ES-I3 (cell line): ENCODE measurements at regions not wholly inside any gene's neighbourhood (a gene's known extent, or its start where the extent isn't known, plus 50 kb on each side); places are given as distances from the start of the nearest gene placed in this dataset.

Experiments
- H3K36me3 ChIP-seq: 2 replicates; pipeline ENCODE4 v1.6.1; 2013; ENCODE audit warnings: mild to moderate bottlenecking, low read length, control low read depth, moderate library complexity; ENCODE audit not compliant: insufficient read depth
- H3K4me1 ChIP-seq: 2 replicates; pipeline ENCODE4 v1.6.1; 2013; ENCODE audit warnings: mild to moderate bottlenecking, control low read depth, low read length; ENCODE audit not compliant: insufficient read depth
- H3K9ac ChIP-seq: 2 replicates; pipeline ENCODE4 v1.6.1; 2013; ENCODE audit warnings: low read depth, mild to moderate bottlenecking, low read length, moderate library complexity
- H3K9me3 ChIP-seq: 2 replicates; pipeline ENCODE4 v1.6.1; 2013; ENCODE audit warnings: mild to moderate bottlenecking, low read length, moderate library complexity; ENCODE audit not compliant: control insufficient read depth, insufficient read depth

DNA sequence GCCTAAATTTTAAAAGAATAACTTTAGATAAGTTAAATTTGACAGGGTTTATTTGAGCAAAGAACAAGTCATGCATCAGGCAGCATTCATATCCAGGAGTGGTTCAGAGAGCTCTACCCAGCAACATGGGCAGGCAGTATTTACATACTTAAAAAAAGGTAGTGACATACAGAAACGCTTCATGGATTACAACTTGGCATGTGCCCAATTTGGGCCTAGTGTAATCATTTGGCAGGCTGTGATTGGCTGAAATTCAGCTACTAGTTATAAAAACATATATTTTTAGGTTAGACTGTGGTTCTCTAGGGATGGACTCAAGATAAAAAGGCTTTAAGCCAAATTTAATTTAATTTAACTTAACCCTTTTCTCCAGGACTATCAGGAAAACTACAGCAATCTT is 374.0 kb upstream of the ADAMTS16 start:
- H3K36me3 ChIP-seq: no peaks in the 10 kb centered on the region
- H3K9ac ChIP-seq: no peak overlapping the region
- H3K4me1 ChIP-seq: no peaks in the 10 kb centered on the region
- no peaks in the 10 kb centered on the region; the same call in 1 of the 2 replicates for H3K9me3 ChIP-seq

DNA sequence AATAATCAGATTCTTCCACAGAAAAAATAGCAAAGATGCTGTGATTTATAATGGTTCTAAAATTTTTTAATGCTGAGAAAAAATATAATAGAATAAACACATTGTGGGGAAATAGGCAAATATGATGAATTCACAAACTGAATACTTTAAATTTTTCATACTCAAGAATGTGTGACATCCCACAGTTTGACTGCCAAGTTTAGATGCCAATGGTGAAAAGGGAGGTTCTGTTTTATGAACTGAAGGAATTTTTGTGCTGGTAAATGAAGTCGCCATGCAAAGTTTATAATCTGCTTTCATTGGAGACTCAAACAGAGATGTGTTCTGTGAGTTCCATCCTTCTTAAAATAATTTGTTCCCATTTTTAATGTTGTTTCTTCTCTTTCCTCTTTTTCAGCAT is 367.5 kb upstream of the ADAMTS16 start:
- Histone ChIP-seq H3K9me3 (no peaks in the 10 kb centered on the region), H3K9ac (no peak overlapping the region), H3K36me3 (no peaks in the 10 kb centered on the region), H3K4me1 (no peaks in the 10 kb centered on the region)

DNA sequence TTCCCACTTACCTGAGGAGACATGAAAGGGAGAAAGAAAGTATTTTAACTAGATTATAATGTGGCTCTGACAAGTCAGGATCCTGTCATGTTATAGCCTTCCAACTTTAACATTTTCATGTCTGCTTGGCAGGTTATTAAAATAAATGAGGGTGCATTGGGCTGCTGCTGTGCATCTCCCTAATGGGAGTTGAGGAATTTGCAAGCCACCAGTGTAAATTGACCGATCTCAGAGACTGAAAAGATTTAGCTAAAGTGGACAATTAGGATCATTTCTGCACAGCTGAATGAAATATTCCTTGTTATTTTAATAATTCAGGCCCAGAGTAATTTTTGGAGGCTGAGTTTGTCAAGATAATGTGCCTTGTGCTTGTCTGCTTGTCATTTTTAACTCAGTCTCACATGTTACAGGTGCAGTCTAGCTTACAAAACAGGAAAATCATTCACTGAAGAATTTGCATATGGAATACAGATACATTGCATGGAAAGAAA is 366.3 kb upstream of the ADAMTS16 start:
- no peaks in the 10 kb centered on the region for H3K36me3 ChIP-seq
- no peaks in the 10 kb centered on the region for H3K4me1 ChIP-seq
- H3K9ac ChIP-seq: no peak overlapping the region
- H3K9me3 ChIP-seq: no peaks in the 10 kb centered on the region

DNA sequence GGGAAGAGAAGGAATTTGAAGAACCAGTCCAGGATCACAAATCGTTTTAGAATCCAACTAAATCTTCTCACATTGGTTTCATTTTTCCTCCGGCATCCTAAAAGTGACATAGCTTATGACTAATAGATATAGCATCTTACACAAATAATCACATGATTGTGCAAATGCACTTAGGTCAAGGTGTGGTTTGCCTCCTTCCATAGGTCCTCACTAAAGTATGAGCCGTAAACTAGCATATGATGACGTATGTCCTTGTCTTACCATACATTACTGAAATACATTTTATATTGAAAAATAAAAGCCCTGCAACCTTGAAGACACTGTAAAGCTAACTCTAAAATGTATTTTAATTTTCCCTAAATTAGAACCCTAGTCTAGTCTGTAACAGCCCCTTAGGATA is 362.7 kb upstream of the ADAMTS16 start:
- Histone ChIP-seq H3K9ac (no peak overlapping the region), H3K36me3 (no peaks in the 10 kb centered on the region), H3K4me1 (no peaks in the 10 kb centered on the region), H3K9me3 (no peaks in the 10 kb centered on the region)

DNA sequence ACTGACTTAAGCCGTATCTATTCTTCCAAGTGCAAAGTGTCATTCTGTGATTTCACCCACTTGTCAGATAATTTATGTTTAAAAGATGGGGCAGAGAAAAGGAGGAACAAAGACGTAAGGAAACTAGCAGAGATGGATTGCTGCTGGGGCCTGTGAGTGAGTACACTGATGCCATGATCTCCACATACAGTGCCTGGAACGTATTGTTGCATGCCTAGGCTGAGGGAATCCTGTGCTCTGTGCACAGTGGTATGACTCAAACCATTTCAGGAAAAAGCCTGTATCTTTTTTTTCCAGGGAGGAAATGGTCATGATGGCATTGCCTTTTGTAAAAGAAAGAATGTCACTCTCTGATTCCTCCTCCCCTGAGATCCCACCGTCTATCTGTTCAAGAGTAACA is 359.5 kb upstream of the ADAMTS16 start:
- no peak overlapping the region for H3K9ac ChIP-seq
- peaks cover 2% of the 10 kb centered on the region; the same call in 1 of the 2 replicates for H3K9me3 ChIP-seq
- no peaks in the 10 kb centered on the region for H3K36me3 ChIP-seq
- no peaks in the 10 kb centered on the region for H3K4me1 ChIP-seq

DNA sequence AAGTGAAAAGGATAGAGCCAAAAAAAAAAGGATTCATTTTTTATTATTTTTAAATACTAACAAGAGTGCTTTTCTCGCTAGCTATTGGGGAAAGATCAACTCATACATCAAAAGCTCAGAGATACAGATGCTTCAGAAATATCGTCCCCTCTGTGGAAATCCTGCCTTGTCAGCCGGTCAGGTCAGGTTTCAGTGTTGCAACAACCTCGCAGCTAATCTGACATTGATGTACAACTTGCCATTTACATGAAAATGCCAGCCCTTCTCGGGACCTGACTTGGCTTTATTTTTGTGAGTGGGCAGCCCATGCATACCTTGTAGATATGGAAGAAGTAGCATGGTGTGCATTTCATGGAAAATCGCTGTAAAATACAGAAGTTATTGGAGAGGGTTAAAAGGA is 358.8 kb upstream of the ADAMTS16 start:
- Histone ChIP-seq H3K4me1 (no peaks in the 10 kb centered on the region), H3K9me3 (peaks cover 5% of the 10 kb centered on the region; the same call in 1 of the 2 replicates), H3K36me3 (no peaks in the 10 kb centered on the region), H3K9ac (no peak overlapping the region)

DNA sequence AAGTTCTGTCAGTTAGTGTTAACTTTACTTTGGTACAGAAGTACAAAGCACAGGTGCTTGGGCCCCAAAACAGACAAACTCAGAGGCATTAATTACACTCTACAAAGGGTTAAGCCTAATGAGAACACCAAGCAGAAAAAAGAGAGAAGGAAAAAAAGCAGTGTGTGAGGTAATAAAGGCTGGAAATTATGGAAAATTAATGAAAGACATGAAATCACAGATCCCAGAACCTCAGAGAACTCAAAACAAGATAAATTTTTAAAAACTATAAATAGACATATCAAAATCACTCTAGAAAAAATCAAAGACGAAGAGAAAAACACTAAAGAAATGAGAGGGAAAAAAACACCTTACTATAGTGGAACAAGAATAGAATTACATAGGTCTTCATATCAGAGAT is 354.2 kb upstream of the ADAMTS16 start:
- peaks cover 5% of the 10 kb centered on the region; the same call in 1 of the 2 replicates for H3K9me3 ChIP-seq
- no peak overlapping the region for H3K9ac ChIP-seq
- no peaks in the 10 kb centered on the region for H3K4me1 ChIP-seq

DNA sequence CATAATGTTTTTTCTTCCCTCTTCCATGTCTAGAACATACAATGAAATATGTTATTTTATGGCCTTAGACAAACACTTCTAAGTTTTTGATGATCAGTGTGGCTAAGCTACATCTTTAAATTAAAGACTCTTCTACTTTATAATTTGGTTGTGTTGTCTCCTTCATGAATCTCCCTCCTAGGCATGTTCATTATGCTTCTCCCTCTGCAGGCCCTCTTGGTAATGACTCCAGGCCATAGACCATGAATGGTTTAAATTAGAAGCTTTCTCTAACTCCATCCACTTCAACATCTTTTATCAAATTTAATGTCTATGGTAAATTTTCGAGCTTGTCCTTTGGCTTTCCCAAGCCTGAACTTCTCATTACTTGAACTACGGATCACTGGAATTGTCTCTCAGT is 342.7 kb upstream of the ADAMTS16 start:
- Histone ChIP-seq H3K9me3 (no peaks in the 10 kb centered on the region), H3K9ac (no peak overlapping the region), H3K4me1 (no peaks in the 10 kb centered on the region; the same call in 1 of the 2 replicates), H3K36me3 (no peaks in the 10 kb centered on the region)

More for the DNA sequence above, 354.2 kb upstream of the ADAMTS16 start:
- no peaks in the 10 kb centered on the region for H3K36me3 ChIP-seq

DNA sequence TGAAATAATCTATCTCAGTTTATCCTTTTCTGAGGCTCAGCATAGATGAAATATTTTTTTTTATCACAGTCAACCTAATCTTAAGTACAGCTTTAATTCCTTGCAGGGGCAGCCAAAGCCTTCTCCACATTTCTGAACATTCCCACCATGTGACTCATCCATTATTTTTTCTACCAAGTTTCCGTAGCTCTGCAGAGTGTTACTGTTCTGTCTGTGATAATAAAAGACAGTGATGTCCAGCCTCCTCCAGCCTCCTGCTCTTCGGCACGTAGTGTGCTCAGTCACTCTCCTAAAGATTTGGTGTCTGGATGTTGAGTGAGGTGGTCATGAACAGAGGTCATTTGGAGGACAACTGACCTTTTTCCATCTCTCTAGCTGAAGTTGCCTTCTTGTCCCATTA is 338.1 kb upstream of the ADAMTS16 start:
- H3K9ac ChIP-seq: no peak overlapping the region
- H3K9me3 ChIP-seq: no peaks in the 10 kb centered on the region
- no peaks in the 10 kb centered on the region; the same call in 1 of the 2 replicates for H3K4me1 ChIP-seq
- H3K36me3 ChIP-seq: no peaks in the 10 kb centered on the region

DNA sequence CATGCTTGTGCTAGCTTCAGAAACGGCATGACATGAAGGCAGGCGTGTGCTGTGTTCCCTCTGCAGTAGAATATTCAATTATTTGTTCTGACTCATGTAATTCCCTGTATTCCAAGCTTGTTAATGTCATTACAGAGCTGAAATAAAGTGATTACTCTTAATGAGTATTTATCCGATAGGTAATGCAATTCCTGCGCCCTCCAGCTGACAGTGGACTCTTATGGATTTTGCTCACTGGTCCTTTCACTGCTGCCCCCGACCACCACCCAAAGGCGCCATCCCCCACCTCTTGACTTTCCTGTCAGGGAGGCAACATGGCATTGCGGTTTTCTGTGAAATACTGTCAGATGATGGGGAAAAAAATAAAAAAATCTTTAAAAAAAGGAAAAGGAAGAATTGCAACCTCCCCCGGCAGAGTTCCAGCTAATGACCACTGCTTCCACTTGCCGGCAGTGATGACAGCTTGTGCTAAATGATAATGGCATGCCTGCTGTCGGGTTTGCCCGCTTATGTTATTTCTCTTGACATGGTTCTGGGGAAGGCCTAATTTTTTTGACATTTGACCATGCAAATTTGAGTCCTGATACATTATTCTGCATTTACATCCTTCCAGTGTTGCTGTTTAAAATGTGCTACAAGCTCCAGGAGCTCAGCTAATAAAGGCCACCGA is 335.3 kb upstream of the ADAMTS16 start:
- H3K9ac ChIP-seq: no peak overlapping the region
- no peaks in the 10 kb centered on the region; the same call in 1 of the 2 replicates for H3K4me1 ChIP-seq
- H3K9me3 ChIP-seq: no peaks in the 10 kb centered on the region
- H3K36me3 ChIP-seq: no peaks in the 10 kb centered on the region

DNA sequence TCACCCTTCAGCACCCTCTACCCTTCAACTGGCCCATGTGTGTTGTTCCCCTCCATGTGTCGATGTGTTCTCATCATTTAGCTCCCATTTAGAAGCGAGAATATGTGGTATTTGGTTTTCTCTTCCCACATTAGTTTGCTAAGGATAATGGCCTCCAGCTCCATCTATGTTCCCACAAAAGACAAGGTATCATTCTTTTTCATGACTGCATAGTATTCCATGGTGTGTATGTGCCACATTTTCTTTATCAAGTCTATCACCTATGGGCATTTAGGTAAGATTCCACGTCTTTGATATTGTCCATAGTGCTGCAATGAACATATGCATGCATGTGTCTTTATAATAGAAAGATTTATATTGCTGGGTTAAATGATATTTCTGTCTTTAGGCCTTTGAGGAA is 325.1 kb upstream of the ADAMTS16 start:
- H3K4me1 ChIP-seq: no peaks in the 10 kb centered on the region
- no peaks in the 10 kb centered on the region for H3K36me3 ChIP-seq
- H3K9ac ChIP-seq: no peak overlapping the region
- no peaks in the 10 kb centered on the region for H3K9me3 ChIP-seq

DNA sequence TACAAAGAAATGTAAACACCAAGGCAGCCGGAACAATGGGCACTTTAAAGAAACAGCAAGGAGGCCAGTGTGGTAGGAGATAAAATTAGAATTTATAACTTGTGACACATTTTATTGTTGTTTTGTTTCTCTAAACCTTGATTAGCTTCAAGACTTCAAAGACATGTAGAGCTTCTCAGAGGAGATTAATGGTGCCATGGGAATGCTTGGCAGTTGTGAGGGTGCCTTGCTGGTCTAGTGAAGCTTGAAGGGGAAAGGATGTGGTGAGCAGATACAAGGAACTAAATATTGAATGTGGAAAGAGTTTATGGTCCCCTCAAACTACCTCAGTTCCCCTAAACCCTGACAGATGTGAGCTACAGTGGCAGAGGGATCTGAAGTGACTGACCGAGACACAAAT is 322.4 kb upstream of the ADAMTS16 start:
- Histone ChIP-seq H3K36me3 (no peaks in the 10 kb centered on the region), H3K4me1 (no peaks in the 10 kb centered on the region), H3K9ac (no peak overlapping the region), H3K9me3 (no peaks in the 10 kb centered on the region)

DNA sequence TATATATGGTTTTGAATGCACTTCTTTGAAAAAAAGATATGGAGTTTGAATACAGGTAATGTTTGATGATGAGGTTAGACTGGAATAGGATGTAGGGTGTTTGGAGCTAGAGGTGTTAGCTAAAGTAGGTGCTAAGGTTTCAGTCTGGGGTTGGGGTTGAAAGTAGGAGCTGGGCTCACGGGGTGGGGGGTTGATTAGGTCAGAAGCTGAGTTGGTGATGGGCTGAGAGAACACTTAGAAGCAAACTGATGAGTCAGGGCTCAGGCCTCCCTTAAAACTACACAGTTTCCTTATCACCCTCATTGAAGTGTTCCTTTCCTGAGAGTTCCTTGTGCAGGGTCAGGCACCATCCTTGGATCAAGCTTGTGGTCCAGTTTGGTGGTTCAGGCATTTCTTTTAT is 308.8 kb upstream of the ADAMTS16 start:
- Histone ChIP-seq H3K9me3 (no peaks in the 10 kb centered on the region; the same call in 1 of the 2 replicates), H3K9ac (no peak overlapping the region), H3K36me3 (no peaks in the 10 kb centered on the region), H3K4me1 (no peaks in the 10 kb centered on the region)

DNA sequence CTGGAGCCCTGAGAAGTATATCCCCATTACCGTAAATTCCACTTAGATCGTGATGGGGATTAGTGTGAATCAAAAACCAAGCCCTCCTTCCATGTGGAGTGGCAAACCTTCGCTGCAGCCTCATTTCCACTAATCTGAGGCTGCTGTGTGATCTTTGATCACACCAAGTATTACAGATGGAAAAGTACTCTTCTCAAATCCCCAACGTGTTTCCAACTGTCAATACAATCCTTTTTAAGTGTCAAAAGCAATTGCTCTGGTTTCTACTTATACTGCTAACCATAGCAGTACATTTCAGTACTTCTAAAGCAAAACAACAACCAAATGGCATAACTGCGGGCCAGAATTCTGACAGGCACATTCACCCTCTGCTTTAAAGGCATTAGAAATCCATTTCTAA is 307.7 kb upstream of the ADAMTS16 start:
- Histone ChIP-seq H3K9me3 (no peaks in the 10 kb centered on the region), H3K4me1 (no peaks in the 10 kb centered on the region), H3K36me3 (no peaks in the 10 kb centered on the region), H3K9ac (no peak overlapping the region)

DNA sequence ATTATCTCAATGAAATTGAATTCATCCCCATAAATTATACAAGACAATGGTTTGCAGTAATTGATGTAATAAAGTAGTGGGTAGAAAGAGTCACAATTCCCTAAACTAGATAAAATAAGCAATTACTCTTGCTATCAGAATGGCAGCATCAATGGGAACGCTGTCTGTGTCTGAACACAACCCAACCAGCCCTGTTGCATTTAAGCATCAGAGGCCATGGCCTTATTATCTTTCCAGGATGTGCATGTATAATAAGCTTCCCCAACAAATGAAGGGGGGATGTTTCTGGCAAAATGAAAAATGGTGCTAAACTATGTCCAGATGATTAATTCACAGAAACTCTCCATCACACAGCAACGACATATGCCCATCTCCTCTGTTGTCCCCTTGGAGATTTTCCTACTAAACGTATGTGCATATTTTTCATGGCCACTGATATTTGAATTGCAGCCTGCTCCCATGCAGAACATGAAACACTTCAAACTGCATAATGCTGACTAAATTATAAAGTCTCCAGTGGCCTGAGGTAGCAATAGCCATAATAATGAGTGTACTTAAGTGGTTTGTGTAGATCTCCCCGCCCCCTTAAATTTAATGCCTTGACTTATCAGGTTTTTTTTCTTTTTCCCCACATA is 306.9 kb upstream of the ADAMTS16 start:
- no peaks in the 10 kb centered on the region for H3K36me3 ChIP-seq
- H3K9me3 ChIP-seq: no peaks in the 10 kb centered on the region
- no peaks in the 10 kb centered on the region for H3K4me1 ChIP-seq
- no peak overlapping the region for H3K9ac ChIP-seq
